Transverse colon (tissue), 4 donors: ENCODE measurements at regions not wholly inside any gene's neighbourhood (a gene's known extent, or its start where the extent isn't known, plus 50 kb on each side); places are given as distances from the start of the nearest gene placed in this dataset.
"Not testable (repeated sequence)": the region's sequence is repeated elsewhere in the genome, so short reads cannot be mapped to it uniquely, and the experiment has no call there.

Experiments used
- DNase-seq: peaks from one replicate; pipeline ENCODE4 v3.0.0-alpha.2; 2019
- H3K27ac ChIP-seq, 4 donors: fragments of 200-600 bp; sonication (generic); 2 replicates each; pipeline ENCODE4 v1.5.1; 2016 to 2018; ENCODE audit warnings: inconsistent platforms in 4 of 4
- H3K27me3 ChIP-seq: fragments of 200-600 bp; sonication (generic); 2 replicates; pipeline ENCODE4 v1.5.1; 2017; ENCODE audit warnings: inconsistent platforms
- H3K36me3 ChIP-seq, 4 donors: fragments of 200-600 bp; sonication (generic); 2 replicates each; pipeline ENCODE4 v1.5.1; 2017 to 2019; ENCODE audit warnings: inconsistent platforms in 4 of 4
- H3K4me1 ChIP-seq, 4 donors: fragments of 200-600 bp; sonication (generic); 2 replicates each; pipeline ENCODE4 v1.5.1; 2017 to 2020; ENCODE audit warnings: inconsistent platforms in 4 of 4
- H3K4me3 ChIP-seq, 4 donors: fragments of 200-600 bp; sonication (generic); 1 replicate in 1 of 4; 2 replicates in 3 of 4; pipeline versions ENCODE4 v1.5.1 to v1.6.1; 2017 to 2019; ENCODE audit warnings: inconsistent platforms in 4 of 4
- H3K9me3 ChIP-seq, 2 donors: fragments of 200-600 bp; sonication (generic); 2 replicates each; pipeline ENCODE4 v1.5.1; 2017 to 2019; ENCODE audit warnings: inconsistent platforms in 2 of 2
- CTCF ChIP-seq, 5 experiments: fragments of 200-600 bp in 3 of 5; fragments of 450-650 bp in 2 of 5; sonication (generic) in 3 of 5; IDR thresholded peaks; 1 replicate in 2 of 5; 2 replicates in 3 of 5; pipeline ENCODE4 v1.5.1; 2016 to 2017; ENCODE audit warnings: antibody characterized with exemption in 5 of 5, inconsistent platforms in 3 of 5, mild to moderate bottlenecking in 2 of 5, moderate library complexity in 1 of 5
- EP300 ChIP-seq: sonication (generic); formaldehyde crosslinking; IDR thresholded peaks from one replicate; pipeline ENCODE4 v1.6.1; 2017; ENCODE audit warnings: antibody characterized with exemption, low read depth
- POLR2A ChIP-seq: fragments of 450-650 bp; IDR thresholded peaks from one replicate; pipeline ENCODE4 v1.6.1; 2016; ENCODE audit warnings: antibody characterized with exemption, mild to moderate bottlenecking, moderate library complexity
- POLR2AphosphoS5 ChIP-seq, 3 donors: sonication (generic); formaldehyde crosslinking; IDR thresholded peaks; one replicate each; pipeline ENCODE4 v1.6.1; 2016; ENCODE audit warnings: antibody characterized with exemption in 3 of 3
- WGBS, 2 donors: methylation state at CpG; one replicate each; pipeline ENCODE4 v1.1.5; 2018; ENCODE audit warnings: low coverage in 1 of 2; 5-methylcytosine and 5-hydroxymethylcytosine counted together
- in situ Hi-C, 4 donors: fragments of 200-750 bp; cut with MboI; loops; one replicate each; pipeline versions ENCODE4 v1.15.0 to v1.15.1; 2017; ENCODE audit warnings: low sequenced_read_pairs in 3 of 4, low pct_ligation_motif_present in 1 of 4, low pct_unique_long_range_greater_than_20kb in 1 of 4
- intact Hi-C: fragments of 100-400 bp; cut with DNase I; formaldehyde crosslinking; loops from one replicate; pipeline ENCODE4 v1.15.1; 2023; ENCODE audit warnings: low total_unique reads

- no peak overlapping the region for H3K4me3 ChIP-seq
- intact Hi-C loops: no loop called here
- no peaks in the 10 kb centered on the region for H3K36me3 ChIP-seq
- in situ Hi-C loops: no loop called here
- no peak overlapping the region for H3K27ac ChIP-seq
- H3K27me3 ChIP-seq: no peaks in the 10 kb centered on the region
- H3K9me3 ChIP-seq: no peaks in the 10 kb centered on the region
- no peak for DNase-seq
- TF ChIP-seq CTCF (IDR thresholded peaks at IDR 0.05): no peak
- no peak for TF ChIP-seq POLR2A
- TF ChIP-seq POLR2AphosphoS5 (IDR thresholded peaks at IDR 0.05): no peak
- no peak for TF ChIP-seq EP300
- no peaks in the 10 kb centered on the region for H3K4me1 ChIP-seq
These were observed 522.8 kb downstream of the DMRTA1 start for GRCh38 chr9:22969350-22969979.

GRCh38 chr9:22970434-22970975 lies 523.9 kb downstream of the DMRTA1 start:
- intact Hi-C loops: no loop called here

GRCh38 chr9:22975951-22976350 lies 529.3 kb downstream of the DMRTA1 start:
- no peak overlapping the region for H3K27ac ChIP-seq
- WGBS, 2 donors: 94 to 96% methylated on average over 3 of the region's 3 CpGs
- H3K4me3 ChIP-seq: no peak overlapping the region
- H3K36me3 ChIP-seq: no peaks in the 10 kb centered on the region
- H3K4me1 ChIP-seq: no peaks in the 10 kb centered on the region
- TF ChIP-seq CTCF (IDR thresholded peaks at IDR 0.05) (no peak), POLR2AphosphoS5 (IDR thresholded peaks at IDR 0.05) (no peak), POLR2A (no peak), EP300 (no peak)
- H3K27me3 ChIP-seq: no peaks in the 10 kb centered on the region
- no peak for DNase-seq
- intact Hi-C loops (no loop called here), in situ Hi-C loops (no loop called here)
- H3K9me3 ChIP-seq: no peaks in the 10 kb centered on the region

More at GRCh38 chr9:22970434-22970975, 523.9 kb downstream of the DMRTA1 start:
- no peak for TF ChIP-seq POLR2AphosphoS5 (IDR thresholded peaks at IDR 0.05)
- TF ChIP-seq CTCF (IDR thresholded peaks at IDR 0.05): no peak
- no peak for TF ChIP-seq EP300
- no peak for TF ChIP-seq POLR2A
- WGBS, 2 donors: 78 to 89% methylated on average over 3 to 7 of the region's 7 CpGs
- no peak overlapping the region for H3K4me3 ChIP-seq
- H3K9me3 ChIP-seq: no peaks in the 10 kb centered on the region
- DNase-seq: no peak
- H3K27me3 ChIP-seq: no peaks in the 10 kb centered on the region
- H3K4me1 ChIP-seq: no peaks in the 10 kb centered on the region
- H3K27ac ChIP-seq: no peak overlapping the region
- in situ Hi-C loops: no loop called here
- no peaks in the 10 kb centered on the region for H3K36me3 ChIP-seq

- no peaks in the 10 kb centered on the region for H3K36me3 ChIP-seq
- H3K27me3 ChIP-seq: no peaks in the 10 kb centered on the region
- in situ Hi-C loops (no loop called here), intact Hi-C loops (no loop called here)
- WGBS, 2 donors: 67 to 68% methylated on average over 1 of the region's 1 CpG
- TF ChIP-seq POLR2A: no peak
- TF ChIP-seq CTCF (IDR thresholded peaks at IDR 0.05): no peak
- no peak for TF ChIP-seq EP300
- TF ChIP-seq POLR2AphosphoS5 (IDR thresholded peaks at IDR 0.05): no peak
- H3K27ac ChIP-seq: no peak overlapping the region
- H3K4me1 ChIP-seq: no peaks in the 10 kb centered on the region
- no peak overlapping the region for H3K4me3 ChIP-seq
- no peak for DNase-seq
- H3K9me3 ChIP-seq: no peaks in the 10 kb centered on the region
These were observed 529.8 kb downstream of the DMRTA1 start for GRCh38 chr9:22976454-22976853.

- not testable (repeated sequence) for DNase-seq
These were observed 533.8 kb downstream of the DMRTA1 start for GRCh38 chr9:22980429-22980828.

More at GRCh38 chr9:22980429-22980828, 533.8 kb downstream of the DMRTA1 start:
- H3K36me3 ChIP-seq, H3K9me3 ChIP-seq, intact Hi-C loops, H3K4me3 ChIP-seq, in situ Hi-C loops, H3K27ac ChIP-seq, H3K4me1 ChIP-seq, H3K27me3 ChIP-seq: not testable (repeated sequence)
- WGBS, 2 donors: 94% methylated on average over 13 of the region's 13 CpGs; no CpG with 5 or more reads in 1 of the 2 donors
